HK-2 (cell line): ENCODE measurements at regions not wholly inside any gene's neighbourhood (a gene's known extent, or its start where the extent isn't known, plus 50 kb on each side); places are given as distances from the start of the nearest gene placed in this dataset.
"Not testable (repeated sequence)": the region's sequence is repeated elsewhere in the genome, so short reads cannot be mapped to it uniquely, and the experiment has no call there.

Source experiments
- DNase-seq: peaks from one replicate; pipeline ENCODE4 v3.0.0-alpha.2; 2018; ENCODE audit not compliant: unreplicated experiment

DNA sequence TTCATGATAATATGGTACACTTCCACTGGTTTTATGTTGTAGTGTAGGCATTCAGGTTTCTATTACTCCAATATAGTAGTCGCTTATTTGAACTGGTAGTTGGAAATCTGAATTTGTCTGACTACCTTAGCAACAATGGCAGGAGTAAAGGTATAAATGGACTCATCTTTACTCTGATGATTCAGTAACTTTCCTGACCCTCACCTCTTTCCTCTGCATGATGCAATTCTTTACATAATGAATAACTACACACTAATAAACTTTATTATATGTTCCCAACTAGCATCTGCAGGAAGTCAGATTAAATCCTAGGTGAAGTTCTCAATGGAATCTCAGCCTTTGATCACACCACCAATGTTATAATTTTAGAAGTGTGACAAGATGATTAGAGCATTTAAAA is 70.5 kb upstream of the ATP2B1 start:
- no peak for DNase-seq

DNA sequence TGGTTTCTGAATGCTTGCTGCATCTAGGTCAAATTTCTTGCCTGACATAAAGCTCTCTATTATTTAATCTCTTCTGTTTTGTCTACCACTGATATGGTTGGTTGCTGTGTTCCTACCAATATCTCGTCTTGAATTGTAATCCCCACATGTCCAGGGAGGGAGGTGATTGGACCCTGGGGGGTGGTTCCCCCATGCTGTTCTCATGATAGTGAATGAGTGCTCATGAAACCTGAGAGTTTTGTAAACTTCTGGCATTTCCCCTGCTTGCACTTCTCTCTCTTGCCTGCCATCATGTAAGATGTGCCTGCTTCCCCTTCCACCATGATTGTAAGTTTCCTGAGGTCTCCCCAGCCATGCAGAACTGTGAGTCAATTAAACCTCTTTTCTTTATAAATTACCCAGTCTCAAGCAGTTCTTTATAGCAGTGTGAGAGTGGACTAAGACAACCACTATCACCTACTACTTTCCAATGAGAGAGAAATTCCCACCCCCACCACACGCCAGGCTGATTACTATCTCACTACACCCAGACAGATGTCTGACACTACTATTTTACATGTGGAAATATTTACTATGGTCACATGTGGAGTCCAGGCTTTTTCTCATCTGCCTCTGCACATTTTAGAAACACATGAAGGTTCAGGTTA is 69.2 kb upstream of the ATP2B1 start:
- no peak for DNase-seq

DNA sequence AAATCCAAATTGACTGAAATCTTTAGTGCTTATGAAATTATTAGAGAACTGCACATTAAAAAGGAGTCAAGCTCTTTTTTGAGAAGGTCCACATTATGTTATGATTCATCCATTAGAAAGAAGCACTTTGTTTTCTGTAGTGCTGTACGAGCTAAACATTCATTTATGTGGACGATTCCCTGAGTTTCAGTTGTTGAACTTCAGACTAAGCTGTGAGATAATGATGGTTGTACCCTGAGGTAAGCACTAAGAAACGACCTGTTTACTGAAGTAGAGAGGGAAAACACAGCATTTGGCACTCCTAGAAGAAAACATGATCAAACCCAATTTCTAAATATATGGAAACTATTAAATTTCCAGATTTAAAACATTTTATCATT is 67.3 kb upstream of the ATP2B1 start:
- DNase-seq = no peak

DNA sequence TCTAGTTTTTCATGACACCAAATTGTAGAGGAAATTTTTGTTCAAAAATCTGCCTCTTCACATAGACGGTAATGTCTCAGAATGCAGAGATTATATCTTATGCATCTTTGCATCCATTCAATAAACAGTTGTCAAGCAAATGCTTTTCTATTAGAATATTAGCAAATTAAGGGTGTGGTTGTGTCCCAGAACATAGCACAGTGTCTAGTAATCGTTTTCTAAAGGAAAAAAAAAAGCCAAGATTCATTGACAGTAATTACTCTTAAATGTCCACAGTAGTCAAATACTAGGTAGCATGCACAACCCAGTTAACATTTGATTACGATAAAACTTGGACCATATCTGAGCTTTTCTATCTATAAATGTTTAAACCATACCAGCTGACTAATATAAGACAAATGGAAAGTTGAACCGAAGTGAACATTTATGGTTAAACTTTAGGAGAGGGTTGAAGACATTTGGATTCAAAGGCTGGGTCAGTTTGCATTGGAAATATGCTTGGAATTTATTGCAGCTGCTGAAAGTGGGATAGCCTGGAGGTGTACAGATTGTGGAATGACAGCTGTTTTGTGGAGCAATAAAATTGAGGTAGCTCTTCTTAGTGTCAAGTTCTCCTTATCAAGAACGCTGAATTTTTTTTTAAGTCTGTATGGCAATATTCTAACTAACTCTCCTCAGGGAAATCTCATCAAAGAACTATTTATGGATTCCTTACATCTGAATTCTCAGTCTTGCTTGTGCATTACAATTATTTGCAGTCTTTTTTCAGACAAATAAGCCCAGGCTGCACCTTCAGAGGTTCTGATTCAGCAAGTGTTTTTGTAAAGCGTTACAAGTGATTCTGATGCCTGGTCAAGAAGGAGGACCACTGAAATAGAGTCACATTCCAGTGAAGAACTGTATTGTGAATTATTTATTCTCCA is 66.7 kb upstream of the ATP2B1 start:
- DNase-seq = no peak

DNA sequence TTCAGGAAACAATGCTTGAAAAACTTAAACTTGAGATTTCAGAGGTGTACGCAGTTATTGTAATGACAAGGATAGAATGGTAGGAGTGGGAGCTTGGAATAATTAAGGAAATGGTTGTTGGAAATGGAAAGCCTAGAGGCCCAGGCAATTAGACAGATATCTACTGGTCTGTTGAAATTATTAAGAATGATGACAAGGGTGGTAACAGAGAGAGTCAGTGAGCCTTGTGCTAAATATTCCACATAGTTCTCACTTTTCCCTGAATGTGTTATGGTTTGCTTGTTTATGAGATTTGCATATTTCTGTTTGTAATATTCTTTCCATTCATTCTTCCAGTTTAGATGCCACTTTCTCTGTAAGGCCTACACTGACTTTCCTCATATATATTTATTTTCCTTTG is 66.0 kb upstream of the ATP2B1 start:
- no peak for DNase-seq

DNA sequence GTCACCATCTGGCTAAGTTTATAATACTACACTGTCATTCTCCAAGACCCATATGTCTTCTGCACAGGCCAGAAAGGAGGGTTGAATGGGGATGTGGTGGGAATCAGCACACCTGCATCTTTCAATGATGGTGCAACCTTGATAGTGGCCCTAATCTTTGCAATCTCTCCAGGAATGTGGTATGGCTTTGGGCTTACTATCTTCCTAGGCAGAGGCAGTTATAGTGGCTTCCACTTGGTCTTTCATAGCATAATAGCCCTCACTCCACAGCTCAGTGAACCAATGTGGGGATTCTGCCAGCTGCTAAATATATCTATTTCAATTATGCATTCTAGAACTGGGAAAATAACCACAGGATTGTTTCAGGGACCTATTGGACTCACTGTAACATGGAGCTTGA is 61.8 kb upstream of the ATP2B1 start:
- no peak for DNase-seq

DNA sequence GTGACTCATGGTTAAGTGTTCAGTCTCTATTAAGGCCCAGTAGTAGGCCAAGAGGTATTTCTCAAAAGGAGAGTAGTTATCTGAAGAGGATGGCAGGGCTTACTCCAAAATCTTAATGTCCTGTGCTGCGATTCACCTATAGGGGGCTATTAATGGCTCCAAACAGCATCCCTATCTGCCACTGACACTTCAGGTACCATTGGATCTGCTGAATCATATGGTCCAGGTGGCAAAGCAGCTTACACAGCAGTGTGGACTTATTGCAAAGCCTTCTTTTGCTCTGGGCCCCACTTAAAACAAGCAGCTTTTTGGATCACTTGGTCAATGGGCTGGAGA is 60.8 kb upstream of the ATP2B1 start:
- no peak for DNase-seq

DNA sequence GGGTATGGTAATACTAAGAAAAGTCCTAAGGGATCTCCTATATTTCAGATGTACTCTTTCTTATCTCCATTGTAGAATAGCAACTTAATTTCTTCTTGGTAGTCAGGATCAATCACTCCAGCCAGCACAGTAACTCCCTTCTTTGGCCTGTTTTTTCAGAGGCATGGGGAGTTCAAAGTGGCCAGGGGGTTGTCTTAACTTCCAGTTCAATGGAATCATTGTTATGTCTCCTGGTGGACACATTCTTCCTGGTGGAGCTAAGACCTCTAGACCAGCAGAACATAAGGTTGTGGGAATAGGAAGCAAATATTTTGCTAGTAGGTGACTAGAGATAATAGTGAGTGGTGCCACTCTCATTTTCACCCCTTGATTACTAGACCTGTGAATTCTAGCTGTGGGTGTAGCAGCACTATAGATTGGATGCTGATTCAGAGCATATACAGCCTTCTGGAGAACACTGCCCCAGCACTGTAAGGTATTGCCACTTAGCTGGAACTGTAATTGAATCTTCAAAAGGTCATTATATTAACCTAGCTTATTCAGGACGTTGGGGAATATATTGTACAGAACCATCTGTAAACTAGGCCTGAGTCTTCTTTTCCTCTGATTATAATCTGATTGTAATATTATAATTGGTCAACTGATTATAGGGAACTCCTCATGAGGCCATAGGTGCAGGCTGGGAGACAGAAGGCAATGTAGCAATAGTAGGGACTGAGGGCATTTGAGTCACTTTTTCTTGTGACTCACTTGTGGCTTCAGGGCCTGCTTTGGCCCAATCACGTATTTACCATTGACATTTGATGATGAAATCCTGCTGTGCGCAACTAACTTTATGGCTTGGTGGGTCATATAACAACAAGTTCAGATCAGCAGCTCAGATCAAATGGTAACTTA is 60.2 kb upstream of the ATP2B1 start:
- DNase-seq = peak; percentile 60

DNA sequence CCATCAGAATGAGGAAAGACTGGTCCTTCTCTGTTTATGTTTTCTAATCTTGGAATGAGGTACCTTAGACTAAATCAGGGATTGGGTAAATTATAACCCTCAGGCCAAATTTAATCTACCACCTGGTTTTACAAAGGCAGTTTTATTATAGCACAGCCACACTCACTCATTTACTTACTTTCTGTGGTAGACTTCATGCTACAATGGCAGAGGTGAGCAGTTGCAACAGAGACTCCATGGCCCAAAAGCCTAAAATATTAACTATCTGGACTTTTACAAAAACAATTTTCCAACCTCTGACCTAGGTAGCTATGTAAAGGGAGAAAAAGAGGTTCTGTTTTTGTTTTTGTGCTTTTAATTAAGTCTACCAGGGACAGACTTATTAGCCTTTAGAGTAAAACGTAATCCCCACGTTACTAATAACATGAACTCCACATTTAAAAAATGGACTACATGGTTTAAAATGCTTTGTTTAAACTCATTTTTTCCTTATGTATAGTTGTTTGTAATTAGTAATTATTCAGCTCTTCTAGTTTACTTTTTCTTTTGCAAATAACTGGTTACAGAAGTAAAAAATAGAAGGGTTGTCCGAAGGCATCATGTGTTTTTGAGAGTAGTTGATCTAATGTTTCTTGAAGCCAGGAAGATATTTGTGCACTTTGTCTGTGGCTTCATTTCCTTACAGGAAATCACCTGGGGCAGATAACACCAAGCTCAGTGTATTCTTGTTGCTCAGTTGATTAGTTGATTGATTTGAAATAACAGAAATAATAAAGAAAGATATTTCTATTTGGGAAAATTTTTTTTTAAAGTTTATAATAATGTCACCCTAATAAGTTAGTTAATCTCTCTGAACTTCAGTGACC is 57.6 kb upstream of the ATP2B1 start:
- DNase-seq = no peak

DNA sequence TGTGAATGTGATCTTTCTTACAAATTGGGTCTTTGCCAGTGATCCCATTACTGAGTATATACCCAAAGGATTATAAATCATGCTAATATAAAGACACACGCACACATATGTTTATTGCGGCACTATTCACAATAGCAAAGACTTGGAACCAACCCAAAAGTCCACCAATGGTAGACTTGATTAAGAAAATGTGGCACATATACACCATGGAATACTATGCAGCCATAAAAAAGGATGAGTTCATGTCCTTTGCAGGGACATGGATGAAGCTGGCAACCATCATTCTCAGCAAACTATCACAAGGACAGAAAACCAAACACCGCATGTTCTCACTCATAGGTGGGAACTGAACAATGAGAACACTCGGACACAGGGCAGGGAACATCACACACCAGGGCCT is 55.5 kb upstream of the ATP2B1 start:
- DNase-seq = not testable (repeated sequence)

DNA sequence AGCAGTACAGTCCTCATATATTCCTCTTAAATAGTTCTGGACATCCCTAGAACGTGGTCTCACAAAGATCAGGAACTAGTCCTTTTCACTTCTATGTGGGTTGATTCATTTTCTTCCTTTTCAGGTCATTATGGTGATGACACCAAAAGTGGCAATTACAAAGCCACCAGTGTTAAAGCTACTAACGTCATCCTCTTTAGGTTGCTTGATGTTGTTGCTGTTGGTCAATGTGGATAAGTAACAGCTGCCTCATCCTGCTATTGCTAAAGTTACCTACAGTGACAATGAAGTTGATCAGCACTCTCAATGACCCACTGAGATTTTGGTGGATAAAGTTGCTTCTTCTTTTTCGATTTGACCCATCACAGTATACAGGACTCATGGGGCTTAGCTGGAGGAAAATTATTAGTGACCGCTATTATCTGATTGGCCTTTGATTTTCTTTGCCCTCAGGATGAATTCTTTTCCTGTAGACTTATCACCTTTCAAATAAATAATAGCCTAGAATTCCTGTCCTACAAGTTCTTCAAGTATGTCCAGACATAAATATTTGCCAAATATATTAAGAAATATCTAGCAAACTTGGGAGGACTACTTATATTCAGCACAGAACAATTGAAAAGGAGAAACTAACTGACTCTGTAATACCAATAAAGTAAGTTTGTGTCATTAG is 54.0 kb upstream of the ATP2B1 start:
- DNase-seq = no peak

DNA sequence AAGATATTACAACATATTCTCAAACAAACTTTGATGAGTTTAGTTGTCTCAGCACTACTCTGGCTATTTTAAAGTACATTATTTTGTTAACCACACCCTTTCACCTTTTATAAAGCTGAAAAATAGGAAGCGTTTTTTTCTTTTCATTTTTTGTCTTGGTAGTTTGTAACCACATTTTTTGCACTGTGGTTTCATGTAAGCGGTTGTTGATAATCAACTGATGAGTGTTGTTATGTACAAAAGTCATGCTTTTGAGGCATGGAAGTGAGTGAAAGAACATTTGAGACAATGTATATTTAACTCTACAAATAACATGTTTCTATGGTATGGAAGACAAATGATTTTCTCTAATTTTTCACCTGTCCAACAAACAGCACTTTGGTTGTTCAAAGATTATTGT is 52.1 kb upstream of the ATP2B1 start:
- no peak for DNase-seq
